ENCODE measurements at regions not wholly inside any gene's neighbourhood (a gene's known extent, or its start where the extent isn't known, plus 50 kb on each side); places are given as distances from the start of the nearest gene placed in this dataset.

GRCh38 chr1:29520571-29521437, 284.5 kb downstream of the PTPRU start:
- DNase-seq, result no peak

GRCh38 chr1:29519788-29520110, 283.4 kb downstream of the PTPRU start:
- no peak for DNase-seq

- no peak for DNase-seq
Observed at GRCh38 chr1:29519108-29519787, 282.9 kb downstream of the PTPRU start.

- DNase-seq, result no peak
Observed at GRCh38 chr1:29518183-29518835, 282.0 kb downstream of the PTPRU start.

- no peak for DNase-seq
Observed at GRCh38 chr1:29517251-29518086, 281.1 kb downstream of the PTPRU start.

GRCh38 chr1:29516063-29516820, 279.9 kb downstream of the PTPRU start:
- no peak for DNase-seq

GRCh38 chr1:29515170-29515955, 279.0 kb downstream of the PTPRU start:
- DNase-seq, result no peak

GRCh38 chr1:29514361-29515169, 278.2 kb downstream of the PTPRU start:
- no peak for DNase-seq

GRCh38 chr1:29513357-29513756, 277.0 kb downstream of the PTPRU start:
- peak; percentile 6 to 37 (median 27) for DNase-seq

GRCh38 chr1:29511436-29511835, 275.1 kb downstream of the PTPRU start:
- no peak for DNase-seq

- no peak for DNase-seq
Observed at GRCh38 chr1:29508458-29509107, 272.3 kb downstream of the PTPRU start.

GRCh38 chr1:29506678-29507225, 270.4 kb downstream of the PTPRU start:
- DNase-seq, result no peak

GRCh38 chr1:29505532-29506220, 269.4 kb downstream of the PTPRU start:
- no peak for DNase-seq

- no peak for DNase-seq
Observed at GRCh38 chr1:29504709-29505410, 268.5 kb downstream of the PTPRU start.

- no peak for DNase-seq
Observed at GRCh38 chr1:29504196-29504595, 267.9 kb downstream of the PTPRU start.

GRCh38 chr1:29502911-29503840, 266.9 kb downstream of the PTPRU start:
- no peak for DNase-seq
